ENCODE measurements at regions not wholly inside any gene's neighbourhood (a gene's known extent, or its start where the extent isn't known, plus 50 kb on each side); places are given as distances from the start of the nearest gene placed in this dataset.

DNA sequence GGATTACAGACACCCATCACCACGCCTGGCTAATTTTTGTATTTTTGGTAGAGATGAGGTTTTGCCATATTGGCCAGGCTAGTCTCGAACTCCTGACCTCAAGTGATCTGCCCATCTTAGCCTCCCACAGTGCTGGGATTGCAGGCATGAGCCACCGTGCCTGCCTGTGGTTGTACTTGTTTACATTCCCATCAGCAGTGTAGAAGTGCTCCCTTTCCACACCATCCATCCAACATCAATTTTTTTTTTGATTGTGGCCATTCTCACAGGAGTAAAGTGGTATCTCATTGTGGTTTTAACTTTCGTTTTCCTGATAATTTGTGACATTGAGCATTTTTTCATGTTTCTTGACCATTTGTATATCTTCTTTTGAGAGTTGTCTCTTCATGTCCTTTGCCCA lies 1019.4 kb upstream of the SLC10A2 start:
- Histone ChIP-seq H4K20me1 (ENCODE audit: insufficient read depth) (no peaks in the 10 kb centered on the region), H3K27ac (ENCODE audit: low read depth, low read length) (no peak overlapping the region), H3K9me2 (ENCODE audit: insufficient read depth) (no peaks in the 10 kb centered on the region; the same call in 1 of the 2 replicates), H3K4me3 (replicated peaks in 1 of 2; ENCODE audit: low read depth in 1 of 2, low read length in 2 of 2) (no peak overlapping the region), H3K4me1 (ENCODE audit: control insufficient read depth in 1 of 2, insufficient read depth in 2 of 2, low read length in 2 of 2) (no peaks in the 10 kb centered on the region), H3K27me3 (ENCODE audit: insufficient read depth, low read length) (no peaks in the 10 kb centered on the region), H2AFZ (ENCODE audit: low read depth, low read length, poor library complexity, severe bottlenecking) (no peak overlapping the region), H3K9me3 (ENCODE audit: control insufficient read depth in 1 of 2, insufficient read depth in 1 of 2, low read depth in 1 of 2, low read length in 2 of 2) (no peaks in the 10 kb centered on the region), H3K4me2 (ENCODE audit: low read length) (no peak overlapping the region), H3K9ac (ENCODE audit: low read length) (no peak overlapping the region), H3K79me2 (ENCODE audit: insufficient read depth, low read length) (no peaks in the 10 kb centered on the region), H3K36me3 (ENCODE audit: control insufficient read depth in 1 of 2, insufficient read depth in 2 of 2, low read length in 2 of 2) (no peaks in the 10 kb centered on the region)
- intact Hi-C loops (cut with micrococcal nuclease), result no loop called here
- TF ChIP-seq, protein P1, sequence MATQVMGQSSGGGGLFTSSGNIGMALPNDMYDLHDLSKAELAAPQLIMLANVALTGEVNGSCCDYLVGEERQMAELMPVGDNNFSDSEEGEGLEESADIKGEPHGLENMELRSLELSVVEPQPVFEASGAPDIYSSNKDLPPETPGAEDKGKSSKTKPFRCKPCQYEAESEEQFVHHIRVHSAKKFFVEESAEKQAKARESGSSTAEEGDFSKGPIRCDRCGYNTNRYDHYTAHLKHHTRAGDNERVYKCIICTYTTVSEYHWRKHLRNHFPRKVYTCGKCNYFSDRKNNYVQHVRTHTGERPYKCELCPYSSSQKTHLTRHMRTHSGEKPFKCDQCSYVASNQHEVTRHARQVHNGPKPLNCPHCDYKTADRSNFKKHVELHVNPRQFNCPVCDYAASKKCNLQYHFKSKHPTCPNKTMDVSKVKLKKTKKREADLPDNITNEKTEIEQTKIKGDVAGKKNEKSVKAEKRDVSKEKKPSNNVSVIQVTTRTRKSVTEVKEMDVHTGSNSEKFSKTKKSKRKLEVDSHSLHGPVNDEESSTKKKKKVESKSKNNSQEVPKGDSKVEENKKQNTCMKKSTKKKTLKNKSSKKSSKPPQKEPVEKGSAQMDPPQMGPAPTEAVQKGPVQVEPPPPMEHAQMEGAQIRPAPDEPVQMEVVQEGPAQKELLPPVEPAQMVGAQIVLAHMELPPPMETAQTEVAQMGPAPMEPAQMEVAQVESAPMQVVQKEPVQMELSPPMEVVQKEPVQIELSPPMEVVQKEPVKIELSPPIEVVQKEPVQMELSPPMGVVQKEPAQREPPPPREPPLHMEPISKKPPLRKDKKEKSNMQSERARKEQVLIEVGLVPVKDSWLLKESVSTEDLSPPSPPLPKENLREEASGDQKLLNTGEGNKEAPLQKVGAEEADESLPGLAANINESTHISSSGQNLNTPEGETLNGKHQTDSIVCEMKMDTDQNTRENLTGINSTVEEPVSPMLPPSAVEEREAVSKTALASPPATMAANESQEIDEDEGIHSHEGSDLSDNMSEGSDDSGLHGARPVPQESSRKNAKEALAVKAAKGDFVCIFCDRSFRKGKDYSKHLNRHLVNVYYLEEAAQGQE (IDR thresholded peaks at IDR 0.05; ENCODE audit: low read depth), result no peak
- no peak for TF ChIP-seq CEBPB (IDR thresholded peaks at IDR 0.05; ENCODE audit: low read depth)
- no peak for TF ChIP-seq CBX3 (IDR thresholded peaks at IDR 0.05; ENCODE audit: low read depth)
- TF ChIP-seq SP1 (IDR thresholded peaks at IDR 0.05; ENCODE audit: low read depth), result no peak
- TF ChIP-seq, protein P2, sequence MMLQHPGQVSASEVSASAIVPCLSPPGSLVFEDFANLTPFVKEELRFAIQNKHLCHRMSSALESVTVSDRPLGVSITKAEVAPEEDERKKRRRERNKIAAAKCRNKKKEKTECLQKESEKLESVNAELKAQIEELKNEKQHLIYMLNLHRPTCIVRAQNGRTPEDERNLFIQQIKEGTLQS (IDR thresholded peaks at IDR 0.05), result no peak
- TF ChIP-seq SIN3A (IDR thresholded peaks at IDR 0.05; ENCODE audit: low read depth), result no peak
- ChIA-PET RAD21 (ENCODE audit: low non-redundant PET in 1 of 2, low total read pairs in 2 of 2, uncharacterized antibody in 2 of 2, unreplicated experiment in 2 of 2) (no interaction called here), POLR2A (no interaction called here), CTCF (no interaction called here)
- ATAC-seq (no peak), DNase-seq (ENCODE audit: low read depth, low spot score) (no peak)
- no TSS peak for BruUV-seq (replicated peaks)

DNA sequence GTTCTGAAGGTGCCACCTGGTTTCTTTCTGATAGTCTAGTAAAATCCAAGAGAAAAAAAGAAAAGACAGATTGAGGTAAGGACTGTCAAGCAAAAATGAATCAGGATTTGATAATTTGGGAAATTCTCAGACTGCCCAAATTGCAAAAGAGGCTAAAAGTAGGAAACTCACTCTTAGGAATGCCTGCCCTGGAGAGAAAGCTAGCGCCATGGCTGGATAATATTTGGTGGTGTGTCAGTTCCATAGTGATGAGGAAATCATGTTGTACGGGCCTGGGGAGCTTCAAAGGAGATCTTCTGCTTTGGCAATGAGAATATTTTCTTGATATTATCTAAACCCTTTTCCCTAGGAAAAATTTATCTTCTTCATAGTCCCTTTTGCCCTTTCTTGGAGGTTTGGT lies 1008.1 kb upstream of the SLC10A2 start:
- Histone ChIP-seq H3K27me3 (ENCODE audit: insufficient read depth, low read length) (no peaks in the 10 kb centered on the region), H4K20me1 (ENCODE audit: insufficient read depth) (no peaks in the 10 kb centered on the region), H3K9me3 (ENCODE audit: control insufficient read depth in 1 of 2, insufficient read depth in 1 of 2, low read depth in 1 of 2, low read length in 2 of 2) (no peaks in the 10 kb centered on the region), H2AFZ (ENCODE audit: low read depth, low read length, poor library complexity, severe bottlenecking) (no peak overlapping the region), H3K4me2 (ENCODE audit: low read length) (no peak overlapping the region), H3K27ac (ENCODE audit: low read depth, low read length) (no peak overlapping the region), H3K79me2 (ENCODE audit: insufficient read depth, low read length) (no peaks in the 10 kb centered on the region), H3K9ac (ENCODE audit: low read length) (no peak overlapping the region), H3K9me2 (ENCODE audit: insufficient read depth) (no peaks in the 10 kb centered on the region), H3K4me3 (replicated peaks in 1 of 2; ENCODE audit: low read depth in 1 of 2, low read length in 2 of 2) (no peak overlapping the region), H3K36me3 (ENCODE audit: control insufficient read depth in 1 of 2, insufficient read depth in 2 of 2, low read length in 2 of 2) (no peaks in the 10 kb centered on the region), H3K4me1 (ENCODE audit: control insufficient read depth in 1 of 2, insufficient read depth in 2 of 2, low read length in 2 of 2) (no peaks in the 10 kb centered on the region)
- ATAC-seq, result no peak
- ChIA-PET POLR2A (no interaction called here), CTCF (no interaction called here), RAD21 (ENCODE audit: low non-redundant PET in 1 of 2, low total read pairs in 2 of 2, uncharacterized antibody in 2 of 2, unreplicated experiment in 2 of 2) (no interaction called here)
- BruUV-seq (replicated peaks), result no TSS peak
- intact Hi-C loops (cut with micrococcal nuclease), result no loop called here
- no peak for DNase-seq (ENCODE audit: low read depth, low spot score)
- TF ChIP-seq, protein P1 (IDR thresholded peaks at IDR 0.05; ENCODE audit: low read depth), result no peak
- TF ChIP-seq, protein P3, sequence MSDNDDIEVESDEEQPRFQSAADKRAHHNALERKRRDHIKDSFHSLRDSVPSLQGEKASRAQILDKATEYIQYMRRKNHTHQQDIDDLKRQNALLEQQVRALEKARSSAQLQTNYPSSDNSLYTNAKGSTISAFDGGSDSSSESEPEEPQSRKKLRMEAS (IDR thresholded peaks at IDR 0.05), result no peak
- TF ChIP-seq ZFX (IDR thresholded peaks at IDR 0.05) (no peak), EGR1 (IDR thresholded peaks at IDR 0.05; ENCODE audit: low read depth) (no peak), EZH2 (IDR thresholded peaks at IDR 0.05) (no peak), SP1 (IDR thresholded peaks at IDR 0.05; ENCODE audit: low read depth) (no peak), YY1 (IDR thresholded peaks at IDR 0.05; ENCODE audit: extremely low read depth, insufficient replicate concordance, low read depth, low read length) (no peak)

Measured in HCT116 (cell line).